Retinal pigment epithelial cell (primary cell): ENCODE measurements at regions not wholly inside any gene's neighbourhood (a gene's known extent, or its start where the extent isn't known, plus 50 kb on each side); places are given as distances from the start of the nearest gene placed in this dataset.
"Not testable (repeated sequence)": the region's sequence is repeated elsewhere in the genome, so short reads cannot be mapped to it uniquely, and the experiment has no call there.

Source experiments
- DNase-seq: peaks from one replicate; pipeline ENCODE4 v3.0.0-alpha.2; 2010; ENCODE audit warnings: low read depth
- H3K4me3 ChIP-seq: 2 replicates; pipeline ENCODE4 v1.5.1; 2011; ENCODE audit warnings: mild to moderate bottlenecking, low read length, control low read depth, moderate library complexity
- TF ChIP-seq, protein P1 (sequence below): conservative IDR thresholded peaks from 2 replicates; pipeline ENCODE4 v1.5.1; 2011; ENCODE audit warnings: low read depth, low read length, control low read depth, inconsistent platforms

DNA sequence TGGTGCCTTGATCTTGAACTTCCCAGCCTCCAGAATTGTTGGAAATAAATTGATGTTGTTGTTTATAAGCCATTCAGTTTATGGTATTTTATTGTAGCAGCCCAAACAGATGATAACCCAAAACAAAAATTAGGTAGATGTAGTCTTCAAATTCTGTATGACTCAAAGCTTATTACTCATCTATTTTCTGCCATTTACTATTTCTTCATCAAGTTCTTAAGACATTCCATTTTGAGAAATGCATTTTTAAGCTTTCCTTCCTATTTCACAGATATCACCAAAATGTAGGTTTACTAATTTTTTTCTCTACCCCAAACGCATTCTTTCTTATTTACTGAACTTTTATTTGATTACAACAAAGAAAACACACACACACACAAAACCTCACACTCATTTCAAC is 148.2 kb downstream of the RND3 start:
- no peak for DNase-seq
- TF ChIP-seq, protein P1, sequence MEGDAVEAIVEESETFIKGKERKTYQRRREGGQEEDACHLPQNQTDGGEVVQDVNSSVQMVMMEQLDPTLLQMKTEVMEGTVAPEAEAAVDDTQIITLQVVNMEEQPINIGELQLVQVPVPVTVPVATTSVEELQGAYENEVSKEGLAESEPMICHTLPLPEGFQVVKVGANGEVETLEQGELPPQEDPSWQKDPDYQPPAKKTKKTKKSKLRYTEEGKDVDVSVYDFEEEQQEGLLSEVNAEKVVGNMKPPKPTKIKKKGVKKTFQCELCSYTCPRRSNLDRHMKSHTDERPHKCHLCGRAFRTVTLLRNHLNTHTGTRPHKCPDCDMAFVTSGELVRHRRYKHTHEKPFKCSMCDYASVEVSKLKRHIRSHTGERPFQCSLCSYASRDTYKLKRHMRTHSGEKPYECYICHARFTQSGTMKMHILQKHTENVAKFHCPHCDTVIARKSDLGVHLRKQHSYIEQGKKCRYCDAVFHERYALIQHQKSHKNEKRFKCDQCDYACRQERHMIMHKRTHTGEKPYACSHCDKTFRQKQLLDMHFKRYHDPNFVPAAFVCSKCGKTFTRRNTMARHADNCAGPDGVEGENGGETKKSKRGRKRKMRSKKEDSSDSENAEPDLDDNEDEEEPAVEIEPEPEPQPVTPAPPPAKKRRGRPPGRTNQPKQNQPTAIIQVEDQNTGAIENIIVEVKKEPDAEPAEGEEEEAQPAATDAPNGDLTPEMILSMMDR: no peak
- H3K4me3 ChIP-seq: no peak overlapping the region

DNA sequence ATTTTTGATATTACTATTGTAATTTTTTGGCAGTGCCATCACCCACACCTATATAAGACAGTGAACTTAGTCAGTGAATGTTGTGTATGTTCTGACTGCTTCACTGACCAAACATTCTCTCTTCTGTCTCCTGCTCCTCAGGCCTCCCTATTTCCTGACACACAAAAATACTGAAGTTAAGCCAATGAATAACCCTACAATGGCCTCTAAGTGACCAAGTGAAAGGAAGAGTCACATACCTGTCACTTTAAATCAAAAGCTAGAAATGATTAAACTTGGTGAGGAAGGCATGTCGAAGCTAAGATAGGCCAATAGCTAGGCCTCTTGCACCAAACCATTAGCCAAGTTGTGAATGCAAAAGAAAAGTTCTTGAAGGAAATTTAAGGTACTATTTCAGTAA is 151.9 kb downstream of the RND3 start:
- no peak overlapping the region for H3K4me3 ChIP-seq
- TF ChIP-seq, protein P1: no peak
- no peak for DNase-seq

DNA sequence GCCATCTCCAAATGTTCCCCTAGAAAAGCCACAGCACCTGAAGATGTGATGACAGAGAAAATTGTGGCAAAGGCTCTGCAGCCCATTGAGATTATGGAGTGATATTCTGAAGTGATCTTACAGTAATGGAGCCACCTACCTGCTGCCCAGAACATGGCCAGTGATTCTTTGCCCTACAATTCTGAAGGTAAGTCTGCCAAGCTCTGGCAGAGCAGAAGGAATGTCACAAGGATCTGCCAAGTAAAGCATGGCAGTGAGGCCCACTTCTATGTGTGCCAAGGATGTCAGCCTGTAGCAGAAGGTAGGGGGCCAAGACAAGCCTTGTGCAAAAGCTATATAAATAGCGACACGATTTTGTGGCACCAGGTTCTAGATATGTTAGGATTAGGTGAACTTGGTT is 155.1 kb downstream of the RND3 start:
- no peak for DNase-seq
- no peak overlapping the region for H3K4me3 ChIP-seq
- TF ChIP-seq, protein P1: no peak

DNA sequence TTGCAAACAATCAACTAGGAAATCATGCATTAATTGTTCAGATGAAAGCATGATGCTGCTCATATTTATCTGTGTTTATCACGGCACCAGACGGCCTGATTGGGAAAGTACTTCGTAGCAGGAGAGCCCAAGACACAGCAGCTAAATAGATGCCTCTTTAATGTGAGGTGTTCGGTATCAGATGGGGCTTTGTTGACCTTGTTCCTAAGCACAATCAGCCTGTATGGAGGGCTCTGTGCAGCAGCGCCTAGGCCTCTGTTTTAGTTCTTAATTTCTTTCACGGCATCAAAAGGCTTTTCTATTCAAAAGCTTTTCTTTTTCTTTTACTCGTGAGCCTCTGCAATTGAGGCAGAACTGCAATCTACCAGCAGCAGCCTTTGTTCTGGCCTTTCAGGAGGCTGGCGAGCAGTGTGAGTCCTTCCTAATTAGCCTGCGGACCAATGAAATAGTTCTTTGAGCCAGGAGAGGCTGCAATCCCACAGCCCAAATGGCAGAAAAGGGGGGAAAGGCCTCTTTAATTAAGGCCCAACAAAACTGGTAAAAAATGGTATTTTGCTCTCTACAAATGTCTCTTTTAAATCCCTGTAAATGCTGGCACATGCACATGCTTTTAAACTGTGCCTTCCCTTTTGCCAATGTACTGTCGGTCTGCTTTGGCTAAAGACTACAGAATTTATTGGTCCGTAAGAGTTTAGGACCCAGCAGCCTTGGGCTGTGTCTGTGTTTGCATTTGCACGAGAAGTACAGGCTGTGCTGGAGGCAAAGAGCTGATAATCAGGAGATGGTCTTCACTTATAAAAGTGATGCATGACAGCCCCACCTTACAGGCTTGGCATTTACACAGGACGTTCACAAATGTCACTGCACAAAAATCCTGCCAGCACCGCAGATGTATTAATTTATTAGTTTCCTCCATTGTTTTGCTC is 159.6 kb downstream of the RND3 start:
- H3K4me3 ChIP-seq: no peak overlapping the region
- DNase-seq: no peak
- TF ChIP-seq, protein P1: no peak

DNA sequence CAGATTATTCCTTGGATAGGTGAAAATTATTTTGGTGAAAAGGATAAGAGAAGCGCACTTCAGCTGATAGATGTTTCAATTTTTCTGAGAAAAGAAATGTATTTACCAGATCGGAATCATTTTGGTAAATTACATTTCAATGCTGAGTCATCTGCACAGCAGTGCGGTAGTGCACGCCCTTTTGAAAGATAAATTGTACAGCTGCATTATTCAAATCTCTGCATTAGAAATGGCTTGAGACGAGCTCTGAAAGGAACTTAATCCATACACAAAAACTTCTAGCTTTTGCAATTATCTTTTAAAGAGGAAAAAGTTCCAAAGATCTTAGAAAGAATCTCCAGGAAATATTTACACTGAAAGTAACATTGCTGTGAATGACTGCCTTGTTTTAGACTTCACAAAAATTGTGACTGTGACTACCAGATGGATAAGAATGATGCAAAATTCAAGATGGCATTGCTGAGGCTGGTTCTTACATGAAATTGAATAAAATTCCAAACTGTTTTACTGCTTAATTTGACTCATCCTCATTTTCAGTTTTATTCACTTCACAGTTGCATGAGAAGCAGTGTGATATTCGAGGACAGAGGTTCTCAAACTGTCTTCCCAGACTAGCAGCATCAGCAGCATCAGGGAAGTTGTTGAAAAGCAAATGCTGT is 161.7 kb downstream of the RND3 start:
- TF ChIP-seq, protein P1: no peak
- DNase-seq: no peak
- H3K4me3 ChIP-seq: no peak overlapping the region

DNA sequence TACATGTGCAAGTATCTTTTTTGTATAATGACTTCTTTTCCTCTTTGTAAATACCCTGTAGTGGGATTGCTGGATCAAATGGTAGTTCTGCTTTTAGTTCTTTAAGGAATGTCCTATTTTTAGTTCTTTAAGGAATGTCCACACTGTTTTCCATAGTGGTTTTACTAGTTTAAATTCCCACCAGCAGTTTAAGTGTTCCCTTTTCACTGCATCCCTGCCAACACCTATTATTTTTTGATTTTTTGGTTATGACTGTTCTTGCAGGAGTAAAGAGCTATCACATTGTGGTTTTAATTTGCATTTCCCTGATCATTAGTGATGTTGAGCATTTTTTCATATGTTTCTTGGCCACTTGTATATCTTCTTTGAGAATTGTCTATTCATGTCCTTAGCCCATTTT is 164.4 kb downstream of the RND3 start:
- not testable (repeated sequence) for H3K4me3 ChIP-seq, DNase-seq

DNA sequence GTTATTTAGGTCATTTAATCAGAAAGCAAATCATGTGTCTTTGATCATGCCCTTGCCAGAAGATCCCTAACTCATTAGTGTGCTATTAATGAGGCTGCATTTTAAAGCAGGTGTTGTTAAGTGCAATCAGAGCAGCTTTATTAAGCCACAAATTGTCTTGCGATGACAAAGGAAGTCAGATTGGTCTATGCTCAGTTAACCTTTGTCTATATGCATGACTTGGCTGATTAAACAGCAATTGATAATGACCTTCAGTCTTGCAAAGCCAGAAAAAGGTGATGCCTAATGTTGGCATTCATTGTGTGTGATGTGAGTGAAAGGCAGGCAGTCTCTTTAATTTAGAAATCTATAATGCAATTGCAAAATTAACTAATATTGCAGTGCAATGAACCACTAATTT is 166.9 kb downstream of the RND3 start:
- H3K4me3 ChIP-seq: no peak overlapping the region
- no peak for DNase-seq
- TF ChIP-seq, protein P1: no peak
